Psoas muscle (tissue), 7 donors: ENCODE measurements at regions not wholly inside any gene's neighbourhood (a gene's known extent, or its start where the extent isn't known, plus 50 kb on each side); places are given as distances from the start of the nearest gene placed in this dataset.

Source experiments
- ATAC-seq, 4 donors: fragments of 200-7000 bp; cut with Tn5 transposase; one replicate each; pipeline ENCODE4 v1.9.1; 2020; ENCODE audit warnings: moderate library complexity in 3 of 4, mild to moderate bottlenecking in 2 of 4
- DNase-seq, 2 donors: peaks; one replicate each; pipeline ENCODE4 v3.0.0-alpha.2; 2020
- H3K27ac ChIP-seq: fragments of 200-600 bp; one replicate; pipeline ENCODE4 v1.8.0; 2022
- H3K27me3 ChIP-seq, 3 donors: fragments of 200-600 bp in 1 of 3; one replicate each; pipeline versions ENCODE4 v1.6.1 to v1.8.0; 2013 to 2022; ENCODE audit warnings: low read length in 2 of 3, mild to moderate bottlenecking in 2 of 3, moderate library complexity in 1 of 3; ENCODE audit not compliant: insufficient read depth in 3 of 3
- H3K36me3 ChIP-seq, 2 donors: fragments of 200-600 bp in 1 of 2; one replicate each; pipeline versions ENCODE4 v1.6.1 to v1.8.0; 2013 to 2022; ENCODE audit warnings: low read depth in 1 of 2, mild to moderate bottlenecking in 1 of 2, moderate library complexity in 1 of 2; ENCODE audit not compliant: insufficient read depth in 1 of 2
- H3K4me1 ChIP-seq: fragments of 200-600 bp; one replicate; pipeline ENCODE4 v1.8.0; 2022
- H3K4me3 ChIP-seq: fragments of 200-600 bp; one replicate; pipeline ENCODE4 v1.8.0; 2022; ENCODE audit warnings: mild to moderate bottlenecking
- H3K9me3 ChIP-seq: fragments of 200-600 bp; one replicate; pipeline ENCODE4 v1.8.0; 2022
- WGBS, 3 donors: extraction: QIAGEN DNeasy Blood & Tissue Kit; methylation state at CpG; one replicate each; pipeline versions ENCODE4 v1.1.6 to v1.1.7; 2013; 5-methylcytosine and 5-hydroxymethylcytosine counted together
- intact Hi-C, 2 donors: fragments of 100-400 bp; cut with DNase I; formaldehyde crosslinking; loops; one replicate each; pipeline versions ENCODE4 v1.11.0 to v1.14.2; 2022
- TF ChIP-seq, protein P1 (sequence below): fragments of 200-600 bp; IDR thresholded peaks from one replicate; pipeline ENCODE4 v1.8.0; 2022; ENCODE audit warnings: antibody characterized with exemption
- donor health status: healthy with polysubstance abuse.
- donor health status: DM: no; HTN: no; CAD: no; lungs with moderate emphysema.
- donor health status: Bipolar disorder and iron deficiency.
- donor health status: healthy.
- donor health status: DM: yes; HTN: yes; CAD: no.
- donor health status: DM: no; HTN: no; CAD: no.
- donor health status: DM: yes; HTN: yes; CAD: no.

DNA sequence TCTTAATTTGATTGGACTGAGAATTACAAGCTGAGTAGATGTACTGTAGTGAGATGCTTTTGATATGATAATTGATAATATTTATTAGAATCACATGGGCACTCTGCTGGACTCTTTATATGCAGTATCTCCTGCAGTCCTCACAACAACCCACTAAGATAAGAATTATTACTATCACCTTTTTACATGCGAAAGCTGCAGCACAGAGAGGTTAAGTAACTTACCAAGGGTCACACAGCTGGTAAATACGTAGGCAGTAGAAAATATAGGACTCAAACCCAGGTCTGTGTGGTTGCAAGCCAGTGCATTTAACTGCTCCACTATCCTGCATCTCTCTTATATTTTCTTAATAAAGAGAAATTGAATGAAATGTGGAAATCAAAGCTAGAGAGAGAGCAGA lies 392.8 kb upstream of the RORA start:
- TF ChIP-seq, protein P1, sequence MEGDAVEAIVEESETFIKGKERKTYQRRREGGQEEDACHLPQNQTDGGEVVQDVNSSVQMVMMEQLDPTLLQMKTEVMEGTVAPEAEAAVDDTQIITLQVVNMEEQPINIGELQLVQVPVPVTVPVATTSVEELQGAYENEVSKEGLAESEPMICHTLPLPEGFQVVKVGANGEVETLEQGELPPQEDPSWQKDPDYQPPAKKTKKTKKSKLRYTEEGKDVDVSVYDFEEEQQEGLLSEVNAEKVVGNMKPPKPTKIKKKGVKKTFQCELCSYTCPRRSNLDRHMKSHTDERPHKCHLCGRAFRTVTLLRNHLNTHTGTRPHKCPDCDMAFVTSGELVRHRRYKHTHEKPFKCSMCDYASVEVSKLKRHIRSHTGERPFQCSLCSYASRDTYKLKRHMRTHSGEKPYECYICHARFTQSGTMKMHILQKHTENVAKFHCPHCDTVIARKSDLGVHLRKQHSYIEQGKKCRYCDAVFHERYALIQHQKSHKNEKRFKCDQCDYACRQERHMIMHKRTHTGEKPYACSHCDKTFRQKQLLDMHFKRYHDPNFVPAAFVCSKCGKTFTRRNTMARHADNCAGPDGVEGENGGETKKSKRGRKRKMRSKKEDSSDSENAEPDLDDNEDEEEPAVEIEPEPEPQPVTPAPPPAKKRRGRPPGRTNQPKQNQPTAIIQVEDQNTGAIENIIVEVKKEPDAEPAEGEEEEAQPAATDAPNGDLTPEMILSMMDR = no peak
- peaks cover 13% of the 10 kb centered on the region for H3K4me1 ChIP-seq
- H3K36me3 ChIP-seq = no peaks in the 10 kb centered on the region
- no peak for ATAC-seq
- H3K4me3 ChIP-seq = no peak overlapping the region
- intact Hi-C loops = loop anchor here in 1 of 2 donors (5.0 to 10.0 kb wide), 2 partner anchors 215 to 457 kb away; no protein-coding TSS in a partner anchor
- H3K27ac ChIP-seq = no peak overlapping the region
- no peak for DNase-seq
- WGBS, 3 donors = 93 to 94% (median 93%) methylated on average over 2 of the region's 2 CpGs
- H3K9me3 ChIP-seq = peaks cover 1% of the 10 kb centered on the region
- H3K27me3 ChIP-seq = no peaks in the 10 kb centered on the region

DNA sequence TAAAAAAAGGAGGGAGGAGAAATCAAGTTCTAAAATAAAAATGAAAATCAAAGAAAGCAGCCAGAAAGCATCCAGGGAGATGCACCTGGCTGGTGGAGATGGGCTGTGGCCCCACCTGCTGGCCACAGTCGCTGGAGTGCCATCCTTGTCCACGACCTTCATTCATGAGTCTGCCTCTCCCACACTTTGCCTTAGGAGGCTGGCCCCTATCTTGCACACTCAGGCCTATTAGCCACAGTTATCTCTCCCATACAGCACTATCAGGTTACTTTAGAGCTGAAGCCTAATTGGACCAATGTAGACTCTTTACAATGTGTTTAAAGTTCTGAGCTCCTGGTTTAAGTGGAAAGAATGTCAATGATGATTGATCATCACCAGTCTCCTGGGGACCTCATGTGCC lies 392.0 kb upstream of the RORA start:
- H3K4me1 ChIP-seq = peaks cover 13% of the 10 kb centered on the region
- no peak overlapping the region for H3K27ac ChIP-seq
- intact Hi-C loops = loop anchor here in 1 of 2 donors (5.0 to 10.0 kb wide), 2 partner anchors 216 to 456 kb away; no protein-coding TSS in a partner anchor
- H3K9me3 ChIP-seq = peaks cover 5% of the 10 kb centered on the region
- H3K27me3 ChIP-seq = no peaks in the 10 kb centered on the region
- H3K36me3 ChIP-seq = no peaks in the 10 kb centered on the region
- 3 to 5% (median 4%) methylated on average over 2 of the region's 2 CpGs for WGBS, 3 donors
- ATAC-seq = peak; percentile 54 to 70 (median 68)
- DNase-seq = peak; percentile 30 to 60
- no peak overlapping the region for H3K4me3 ChIP-seq
- TF ChIP-seq, protein P1 = peak; percentile 60

DNA sequence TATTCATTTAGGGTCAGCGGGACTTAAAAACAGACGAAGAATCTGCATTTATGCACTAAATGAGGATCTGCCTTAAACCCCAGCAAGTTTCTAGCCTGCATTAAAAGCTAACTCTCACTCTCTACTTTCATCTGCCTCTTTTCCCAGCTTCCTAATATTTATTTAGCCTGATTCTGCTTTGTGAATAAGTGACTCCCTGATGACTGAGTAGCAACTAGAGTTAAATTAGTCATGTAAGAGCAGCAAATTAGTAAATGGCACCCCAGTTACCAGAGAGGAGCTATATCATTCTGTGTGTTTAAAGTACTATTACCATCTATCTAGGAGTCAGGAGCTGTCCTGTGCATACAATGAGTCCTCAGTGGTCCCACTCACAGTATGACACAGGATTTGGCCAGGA lies 391.0 kb upstream of the RORA start:
- WGBS, 3 donors = 90 to 98% (median 96%) methylated on average over 2 of the region's 2 CpGs
- no peak overlapping the region for H3K4me3 ChIP-seq
- H3K36me3 ChIP-seq = no peaks in the 10 kb centered on the region
- H3K9me3 ChIP-seq = peaks cover 10% of the 10 kb centered on the region
- ATAC-seq = no peak
- TF ChIP-seq, protein P1 = no peak
- no peak overlapping the region for H3K27ac ChIP-seq
- H3K4me1 ChIP-seq = peaks cover 13% of the 10 kb centered on the region
- no peaks in the 10 kb centered on the region for H3K27me3 ChIP-seq
- DNase-seq = no peak
- intact Hi-C loops = loop anchor here in 1 of 2 donors (5.0 to 10.0 kb wide), 2 partner anchors 217 to 455 kb away; no protein-coding TSS in a partner anchor

DNA sequence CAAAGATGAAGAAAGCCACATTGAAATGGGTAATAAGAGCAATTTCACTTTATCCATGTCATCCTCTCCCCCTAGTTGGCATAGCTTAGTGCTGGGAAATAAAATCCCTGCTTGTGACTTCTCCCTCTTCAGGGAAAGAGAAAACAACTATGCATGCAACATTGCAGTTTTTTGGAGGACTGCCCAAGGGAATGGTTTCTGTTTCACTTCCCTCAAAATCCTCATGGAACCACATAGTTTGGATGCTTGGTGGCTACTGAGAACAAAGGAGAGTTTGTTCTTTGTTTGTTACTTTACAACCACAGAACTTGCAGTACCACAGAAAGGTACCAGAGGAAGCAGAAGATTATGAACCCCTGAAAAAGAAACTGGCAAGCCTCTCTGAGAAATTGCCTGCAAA lies 384.6 kb upstream of the RORA start:
- no peak overlapping the region for H3K4me3 ChIP-seq
- TF ChIP-seq, protein P1 = no peak
- H3K36me3 ChIP-seq = no peaks in the 10 kb centered on the region
- H3K4me1 ChIP-seq = no peaks in the 10 kb centered on the region
- H3K9me3 ChIP-seq = peaks cover 27% of the 10 kb centered on the region
- DNase-seq = no peak
- H3K27me3 ChIP-seq = no peaks in the 10 kb centered on the region
- H3K27ac ChIP-seq = no peak overlapping the region
- intact Hi-C loops = no loop called here
- no peak for ATAC-seq

DNA sequence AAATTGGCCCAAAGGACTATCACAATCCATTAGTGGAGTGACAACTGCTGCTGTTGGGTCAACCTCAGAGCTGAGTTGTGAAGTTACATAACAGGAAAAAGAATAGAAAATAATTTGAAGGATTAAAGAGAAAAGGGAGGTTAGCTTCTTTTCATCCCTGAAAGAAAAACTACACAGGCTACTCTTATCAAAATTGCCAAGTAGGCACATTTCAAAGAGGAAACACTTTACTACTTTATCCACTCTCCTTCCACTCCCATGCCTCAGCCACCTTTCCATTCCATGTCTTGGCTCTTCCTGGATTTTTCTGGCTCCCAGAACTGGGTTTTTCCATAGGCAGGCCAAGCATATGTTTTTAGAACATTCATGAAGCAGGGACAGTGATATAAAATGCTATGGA lies 384.0 kb upstream of the RORA start:
- Histone ChIP-seq H3K4me1 (no peaks in the 10 kb centered on the region), H3K36me3 (no peaks in the 10 kb centered on the region), H3K4me3 (no peak overlapping the region), H3K27ac (no peak overlapping the region), H3K9me3 (peaks cover 27% of the 10 kb centered on the region), H3K27me3 (no peaks in the 10 kb centered on the region)
- ATAC-seq (no peak), DNase-seq (no peak)
- TF ChIP-seq, protein P1 = no peak
- intact Hi-C loops = no loop called here
